GM18511 (cell line): ENCODE measurements at regions not wholly inside any gene's neighbourhood (a gene's known extent, or its start where the extent isn't known, plus 50 kb on each side); places are given as distances from the start of the nearest gene placed in this dataset.

Experiments
- ATAC-seq: cut with Tn5 transposase; IDR thresholded peaks from one replicate; pipeline ENCODE4 v1.9.1; 2021; ENCODE audit warnings: mild to moderate bottlenecking, moderate library complexity; ENCODE audit not compliant: unreplicated experiment

DNA sequence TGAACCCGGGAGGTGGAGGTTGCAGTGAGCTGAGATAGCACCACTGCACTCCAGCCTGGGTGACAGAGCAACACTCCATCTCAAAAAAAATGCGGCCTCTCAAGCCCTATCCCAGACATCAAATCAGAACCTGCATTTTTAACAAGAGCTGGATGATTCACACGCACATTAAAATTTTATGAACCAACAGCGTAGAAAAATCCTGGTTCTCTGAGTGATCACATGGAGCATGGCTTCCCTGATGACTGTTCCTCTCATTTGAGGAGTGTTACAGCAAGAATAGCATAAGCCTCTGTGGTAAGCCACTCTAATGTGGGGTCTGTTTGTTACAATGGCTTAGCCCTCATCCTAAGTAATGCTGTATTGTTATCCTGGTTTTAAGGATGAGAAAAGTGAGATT lies 163.6 kb downstream of the BRMS1L start:
- ATAC-seq, result no peak

DNA sequence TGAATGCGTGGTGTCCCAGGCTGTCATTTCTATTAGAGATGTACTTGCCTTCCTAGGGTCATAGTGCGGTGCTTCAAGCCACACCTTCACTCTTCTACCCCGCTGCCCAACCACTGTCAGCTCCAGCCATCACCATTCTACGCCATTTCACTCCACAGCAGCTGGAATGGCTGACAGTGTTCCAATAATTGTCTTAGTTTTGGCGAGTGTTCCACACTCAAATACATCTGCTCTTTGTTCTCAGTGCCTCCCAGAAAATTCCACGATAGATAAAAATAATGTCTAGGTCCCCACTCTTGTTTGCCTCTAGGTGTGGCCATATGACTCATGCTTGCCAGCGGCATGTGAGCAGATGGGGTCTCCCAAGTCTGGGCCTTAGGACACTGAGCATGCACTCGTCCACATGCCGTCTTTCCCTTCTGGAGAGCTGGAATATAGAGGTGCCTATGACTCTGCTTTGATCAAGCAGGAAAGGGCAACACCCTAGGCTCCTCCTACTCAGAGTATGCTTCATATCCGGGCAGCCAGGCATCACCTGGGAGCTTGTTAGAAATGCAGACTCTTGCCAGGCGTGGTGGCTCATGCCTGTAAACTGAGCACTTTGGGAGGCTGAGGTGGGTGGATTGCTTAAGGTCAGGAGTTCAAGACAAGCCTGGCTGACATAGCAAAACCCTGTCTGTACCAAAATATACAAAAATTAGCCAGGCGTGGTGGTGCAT lies 163.0 kb downstream of the BRMS1L start:
- no peak for ATAC-seq

DNA sequence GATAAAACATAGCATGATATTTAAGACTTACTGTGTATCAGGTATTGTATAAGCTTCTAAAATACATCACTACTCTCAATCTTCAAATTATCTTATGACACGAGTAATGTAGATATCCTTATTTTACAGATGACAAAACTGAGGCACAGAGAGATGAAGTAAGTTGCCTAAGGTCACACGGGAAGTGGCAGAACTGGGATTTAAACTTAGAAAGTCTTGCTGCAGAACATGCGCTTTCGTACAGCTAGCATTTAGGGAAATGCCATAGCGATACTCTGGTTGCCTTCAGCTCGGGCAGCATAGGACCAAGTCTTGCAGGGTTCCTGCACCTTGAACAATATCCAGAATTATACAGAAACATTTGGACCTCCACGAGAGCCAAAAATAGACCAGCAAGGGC lies 162.4 kb downstream of the BRMS1L start:
- ATAC-seq, result no peak

DNA sequence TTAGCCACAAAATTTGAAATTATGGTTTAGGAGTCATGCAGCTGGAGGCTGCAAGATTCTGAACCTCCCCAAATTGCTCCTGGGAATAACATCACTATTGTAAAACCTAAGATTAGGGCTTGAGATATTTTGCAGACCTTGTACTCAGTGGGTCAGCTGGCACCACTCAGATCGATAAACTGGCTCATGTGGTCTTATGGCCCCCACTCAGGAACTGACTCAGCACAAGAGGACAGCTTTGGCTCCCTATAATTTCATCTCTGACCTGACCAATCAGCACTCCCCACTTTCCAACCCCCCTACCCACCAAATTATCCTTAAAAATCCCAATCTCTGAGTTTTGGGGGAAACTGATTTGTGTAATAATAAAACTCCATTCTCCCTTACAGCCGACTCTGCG lies 161.6 kb downstream of the BRMS1L start:
- ATAC-seq, result no peak

DNA sequence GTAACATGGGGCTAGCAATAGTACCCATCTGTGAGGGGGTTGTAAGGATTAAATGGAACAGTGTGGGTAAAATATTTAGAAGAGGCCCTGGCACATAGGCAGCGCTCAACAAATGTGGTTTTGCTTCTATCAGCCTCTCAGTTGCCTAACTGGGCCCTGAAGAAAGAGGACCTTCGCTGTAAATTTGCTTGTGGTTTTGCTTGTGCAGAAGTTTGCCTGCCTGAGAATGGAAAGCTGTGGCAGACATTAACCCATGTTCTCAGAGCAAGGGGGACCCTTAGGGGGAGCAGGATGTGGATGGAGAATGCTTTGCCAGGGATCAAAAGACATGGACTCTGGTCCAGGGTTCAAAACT lies 160.1 kb downstream of the BRMS1L start:
- peak; percentile 74 for ATAC-seq

DNA sequence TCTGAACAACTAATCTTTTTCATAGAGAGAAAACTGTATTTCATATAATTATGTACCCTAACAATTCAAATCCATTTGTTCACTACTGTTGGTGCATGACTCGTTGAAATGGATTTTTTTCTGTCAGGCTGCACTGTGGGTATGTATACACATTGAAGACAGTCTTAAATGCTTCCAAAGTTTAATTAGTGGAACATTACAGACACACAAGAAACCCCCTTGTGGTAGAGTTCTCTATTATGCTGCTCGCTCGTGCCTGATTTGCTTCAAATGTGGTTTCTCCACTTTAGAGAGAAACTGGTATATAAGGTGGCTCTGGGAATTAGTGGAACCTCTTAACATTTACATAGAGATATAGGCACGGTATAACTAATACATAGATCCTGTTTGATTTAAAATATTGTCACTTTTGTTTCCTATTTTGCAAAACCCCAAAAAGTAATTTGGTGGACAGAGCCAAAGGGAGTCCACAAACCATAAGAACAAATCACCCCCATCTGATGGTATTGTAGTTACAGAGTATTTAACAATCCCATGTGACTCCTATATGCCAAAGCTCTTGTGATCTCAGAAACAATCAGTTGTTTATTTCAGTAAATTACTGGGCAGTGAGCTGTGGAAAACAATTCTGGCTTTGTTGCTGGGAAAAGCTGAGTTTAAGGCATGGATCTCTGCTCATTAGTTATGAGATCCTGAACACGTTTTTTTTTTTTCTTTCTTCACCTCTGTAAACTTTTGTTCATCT lies 159.5 kb downstream of the BRMS1L start:
- peak; percentile 71 for ATAC-seq

DNA sequence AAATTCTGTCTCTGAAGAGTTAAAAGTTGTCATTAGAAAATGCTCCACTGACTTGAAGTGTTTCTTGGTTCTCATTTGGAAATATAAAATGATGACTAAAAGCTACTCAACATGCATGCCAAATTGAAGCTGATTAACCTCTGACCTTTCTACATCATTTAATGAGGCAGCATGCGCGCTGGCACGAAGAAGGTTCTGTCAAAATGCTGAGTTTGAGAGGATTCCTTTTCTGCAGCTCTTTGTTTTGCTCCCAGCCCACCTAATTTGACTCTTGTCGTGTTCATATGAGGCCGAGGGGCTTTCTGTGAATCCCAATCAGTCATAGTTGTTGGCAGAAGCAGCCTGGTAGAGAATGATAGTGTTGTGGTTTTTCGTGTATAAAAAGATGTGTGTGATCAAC lies 153.4 kb downstream of the BRMS1L start:
- no peak for ATAC-seq

DNA sequence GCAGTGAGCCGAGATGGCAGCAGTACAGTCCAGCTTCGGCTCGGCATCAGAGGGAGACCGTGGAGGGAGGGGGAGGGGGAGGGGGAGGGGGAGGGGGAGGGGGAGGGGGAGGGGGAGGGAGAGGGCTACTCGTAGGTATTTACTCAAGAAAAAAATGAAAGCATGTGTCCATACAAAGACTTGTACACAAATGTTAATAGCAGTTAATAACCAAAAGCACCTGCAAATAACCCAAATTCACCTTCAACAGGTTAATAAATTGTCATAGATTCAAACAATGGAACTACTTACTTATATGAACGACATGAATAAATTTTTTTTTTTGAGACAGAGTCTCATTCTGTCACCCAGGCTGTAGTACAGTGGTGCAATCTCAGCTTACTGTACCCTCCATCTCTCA lies 152.4 kb downstream of the BRMS1L start:
- ATAC-seq, result no peak

DNA sequence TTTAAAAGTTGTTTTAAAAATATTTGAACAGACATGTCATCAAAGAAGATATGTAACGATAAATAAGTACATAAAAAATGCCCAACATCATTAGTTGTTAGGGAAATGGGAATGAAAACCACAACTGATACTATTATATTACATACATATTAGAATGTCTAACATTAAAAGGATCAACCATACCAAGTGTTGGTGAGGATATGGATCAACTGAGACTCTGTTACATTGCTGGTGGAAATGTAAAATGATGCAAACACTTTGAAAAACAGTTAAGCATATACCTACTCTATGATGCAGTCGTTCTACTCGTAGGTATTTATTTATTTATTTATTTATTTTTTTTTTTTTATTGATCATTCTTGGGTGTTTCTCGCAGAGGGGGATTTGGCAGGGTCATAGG lies 149.7 kb downstream of the BRMS1L start:
- ATAC-seq, result no peak

DNA sequence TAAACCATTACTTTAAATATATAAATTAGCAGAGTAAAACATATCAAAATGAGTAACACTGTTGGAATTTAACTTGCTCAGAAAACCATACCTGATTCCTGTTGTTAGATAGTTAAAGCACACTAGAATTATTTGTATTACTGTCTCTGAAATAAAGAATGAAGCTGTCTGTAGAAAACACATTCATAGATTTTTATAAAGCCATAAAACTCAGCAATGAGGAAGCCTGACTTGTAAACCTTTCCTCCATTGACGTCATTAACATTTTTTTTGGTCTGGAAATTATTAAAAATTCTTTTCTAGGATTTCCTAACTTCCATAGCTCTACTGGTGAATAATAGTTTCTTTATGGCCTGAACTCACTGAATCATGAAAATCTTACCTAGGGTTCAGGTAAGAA lies 147.6 kb downstream of the BRMS1L start:
- ATAC-seq, result no peak

DNA sequence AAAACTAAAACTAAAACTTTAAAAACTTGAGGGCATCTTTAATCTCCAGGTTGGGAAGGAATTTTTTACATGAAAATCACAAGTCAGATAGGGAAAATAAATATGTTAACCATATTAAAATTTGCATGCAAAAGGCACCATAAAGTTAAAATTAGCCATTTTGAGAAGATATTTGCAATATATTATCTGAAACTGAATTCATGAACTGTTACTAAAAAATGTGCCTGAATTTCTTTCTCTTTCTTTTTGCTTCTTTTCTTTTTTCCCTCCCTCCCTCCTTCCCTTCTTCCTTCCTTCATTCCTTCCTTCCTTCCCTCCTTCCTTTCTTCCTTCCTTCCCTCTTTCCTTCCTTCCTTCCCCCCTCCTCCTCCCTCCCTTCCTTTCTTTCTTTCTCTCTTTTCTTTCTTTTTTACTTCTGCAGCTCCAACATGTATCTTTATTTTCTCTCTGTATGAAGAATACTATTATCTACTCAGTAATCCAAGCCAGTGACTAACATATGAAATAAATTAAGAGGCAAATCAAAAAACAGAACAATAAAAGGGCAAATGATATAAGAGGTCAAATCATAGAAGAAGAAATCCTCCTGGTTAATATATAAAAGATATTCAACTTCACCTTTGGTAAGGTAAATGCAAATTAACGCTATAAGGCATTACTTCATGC lies 146.0 kb downstream of the BRMS1L start:
- ATAC-seq, result no peak

DNA sequence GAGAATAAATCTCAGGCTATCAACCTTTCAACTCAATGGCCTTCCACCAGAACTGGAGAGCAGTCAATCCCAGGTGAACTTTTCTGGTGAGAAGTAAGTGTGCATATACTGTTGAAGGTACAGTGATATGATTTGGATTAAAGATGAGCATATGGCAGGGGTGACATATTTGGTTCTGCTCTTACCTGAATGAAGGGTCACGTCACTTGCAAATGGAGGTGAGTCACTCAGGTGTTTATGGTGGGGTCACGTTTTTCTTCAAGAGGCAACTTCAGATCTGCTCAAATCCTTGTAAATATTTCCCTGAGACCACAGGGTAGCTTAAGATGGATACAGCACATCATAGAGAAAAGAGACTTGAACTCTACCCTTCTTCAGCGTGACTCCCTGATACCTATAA lies 143.2 kb downstream of the BRMS1L start:
- no peak for ATAC-seq

DNA sequence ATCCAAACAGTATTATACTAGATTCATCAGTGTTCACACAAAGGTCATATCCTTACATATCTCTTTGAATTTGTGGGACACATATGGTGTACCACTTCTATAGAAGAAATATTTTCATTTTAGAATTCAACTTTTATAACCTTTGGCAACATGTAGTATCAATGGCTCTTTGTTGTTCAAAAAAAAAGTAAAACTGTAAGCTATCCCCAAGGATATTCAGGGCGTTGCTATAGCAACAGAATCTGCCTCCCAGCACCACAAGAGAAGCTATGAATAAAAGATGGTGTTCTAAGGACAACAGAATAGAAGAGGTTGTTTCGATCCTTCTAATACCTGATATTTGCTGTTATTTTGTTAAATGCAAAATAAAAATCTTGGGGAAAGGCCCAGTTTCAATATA lies 139.3 kb downstream of the BRMS1L start:
- no peak for ATAC-seq

DNA sequence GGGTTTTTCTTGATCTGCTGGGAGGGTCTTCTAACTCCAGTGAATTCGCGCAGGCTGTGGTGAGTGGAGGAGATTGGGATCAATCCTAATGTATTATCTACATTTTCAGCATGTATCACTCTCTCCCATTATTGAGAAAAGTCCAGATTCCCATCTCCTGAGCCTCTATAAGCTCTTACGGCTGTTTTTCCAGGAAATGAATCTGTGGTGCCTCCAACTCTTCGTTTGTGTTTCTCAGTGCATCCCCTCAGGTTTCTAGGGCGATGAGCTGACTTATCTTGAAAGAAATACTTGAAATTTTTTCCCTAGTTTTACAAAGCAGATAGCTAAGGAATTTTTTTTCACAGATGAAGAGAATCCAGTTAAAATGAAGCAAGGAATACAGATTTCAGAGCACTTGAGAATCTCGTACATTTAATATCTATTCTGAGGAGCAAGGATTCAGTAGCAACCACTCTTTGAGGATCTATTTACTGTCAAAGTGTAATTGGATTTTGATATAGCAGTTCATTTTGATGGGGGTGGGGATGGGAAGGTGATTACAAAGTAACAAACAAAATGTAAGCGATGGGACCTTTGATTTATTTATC lies 138.7 kb downstream of the BRMS1L start:
- no peak for ATAC-seq

DNA sequence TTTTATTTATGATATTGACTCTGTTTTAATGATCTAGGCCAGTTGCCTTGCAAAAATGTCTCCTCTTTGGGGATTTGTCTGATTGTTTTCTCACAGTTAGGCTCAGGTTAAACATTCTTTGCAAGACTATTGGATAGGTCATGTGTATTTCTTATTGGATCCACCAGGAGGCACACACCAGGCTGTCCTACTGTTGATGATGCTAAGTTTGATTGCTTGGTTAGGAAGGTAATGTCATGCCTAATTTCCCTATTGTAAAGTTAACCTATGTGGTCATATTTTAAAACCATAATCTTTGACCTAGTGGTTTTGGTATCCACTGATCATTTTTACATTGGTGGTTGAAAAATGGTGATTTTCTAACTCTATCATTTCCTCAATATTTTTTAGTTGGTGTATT lies 137.1 kb downstream of the BRMS1L start:
- no peak for ATAC-seq

DNA sequence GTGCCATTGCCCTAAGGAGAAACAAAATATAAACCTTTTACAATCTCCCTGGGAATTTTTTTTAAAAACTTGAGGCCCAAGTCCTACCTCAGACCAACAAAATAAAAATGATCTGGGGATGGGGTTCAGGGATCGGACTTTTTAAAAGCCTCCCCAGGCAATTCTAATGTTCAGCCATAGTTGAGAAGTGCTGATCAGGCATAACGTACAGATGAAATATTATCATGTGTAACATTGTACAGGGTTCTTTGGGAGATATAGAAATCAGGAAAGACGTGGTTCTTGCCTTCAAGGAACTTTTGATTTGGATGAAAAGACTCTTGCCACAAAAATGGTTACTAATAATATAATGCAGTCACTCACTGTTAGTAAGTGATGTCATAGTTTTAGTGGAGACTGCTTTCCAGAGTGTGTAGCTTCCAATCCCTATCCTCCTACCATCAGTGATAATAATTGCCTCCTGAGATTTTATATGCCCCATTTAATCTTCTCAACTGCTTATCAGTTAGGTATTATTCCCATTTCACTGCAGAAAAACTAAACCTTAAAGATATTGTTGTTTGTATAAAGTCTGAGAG lies 135.6 kb downstream of the BRMS1L start:
- ATAC-seq, result no peak

DNA sequence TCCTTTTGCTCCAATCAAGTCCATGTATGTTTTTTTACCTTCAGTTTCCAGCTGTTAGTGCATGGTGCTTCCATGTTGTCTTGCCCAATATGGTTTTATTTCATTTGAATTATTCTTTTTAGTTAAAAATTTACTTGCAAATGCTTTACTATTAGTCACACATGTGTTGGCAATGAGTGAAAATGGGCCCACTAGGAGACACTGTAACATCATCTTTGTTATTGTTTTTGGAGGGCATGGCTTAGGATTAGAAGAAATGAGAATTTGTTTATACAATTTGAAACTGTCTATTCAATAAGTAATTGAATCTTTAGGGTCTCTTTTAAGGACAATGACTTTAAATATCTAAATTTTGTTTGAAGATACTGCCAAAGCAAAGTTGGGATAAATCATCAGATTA lies 133.7 kb downstream of the BRMS1L start:
- no peak for ATAC-seq

DNA sequence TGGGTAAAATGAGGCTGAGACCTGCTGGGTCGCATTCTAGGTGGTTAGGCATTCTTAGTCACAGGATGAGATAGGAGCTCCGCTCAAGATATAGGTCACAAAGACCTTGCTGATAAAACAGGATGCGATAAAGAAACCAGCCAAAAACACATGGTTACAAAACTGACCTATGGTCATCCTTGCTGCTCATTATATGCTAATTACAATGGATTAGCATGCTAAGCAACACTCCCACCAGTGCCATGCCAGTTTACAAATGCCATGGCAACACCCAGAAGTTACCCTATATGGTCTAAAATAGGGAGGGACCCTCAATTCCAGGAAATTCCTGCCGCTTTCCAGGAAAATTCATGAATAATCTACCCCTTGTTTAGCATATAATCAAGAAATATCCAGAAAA lies 132.4 kb downstream of the BRMS1L start:
- no peak for ATAC-seq

DNA sequence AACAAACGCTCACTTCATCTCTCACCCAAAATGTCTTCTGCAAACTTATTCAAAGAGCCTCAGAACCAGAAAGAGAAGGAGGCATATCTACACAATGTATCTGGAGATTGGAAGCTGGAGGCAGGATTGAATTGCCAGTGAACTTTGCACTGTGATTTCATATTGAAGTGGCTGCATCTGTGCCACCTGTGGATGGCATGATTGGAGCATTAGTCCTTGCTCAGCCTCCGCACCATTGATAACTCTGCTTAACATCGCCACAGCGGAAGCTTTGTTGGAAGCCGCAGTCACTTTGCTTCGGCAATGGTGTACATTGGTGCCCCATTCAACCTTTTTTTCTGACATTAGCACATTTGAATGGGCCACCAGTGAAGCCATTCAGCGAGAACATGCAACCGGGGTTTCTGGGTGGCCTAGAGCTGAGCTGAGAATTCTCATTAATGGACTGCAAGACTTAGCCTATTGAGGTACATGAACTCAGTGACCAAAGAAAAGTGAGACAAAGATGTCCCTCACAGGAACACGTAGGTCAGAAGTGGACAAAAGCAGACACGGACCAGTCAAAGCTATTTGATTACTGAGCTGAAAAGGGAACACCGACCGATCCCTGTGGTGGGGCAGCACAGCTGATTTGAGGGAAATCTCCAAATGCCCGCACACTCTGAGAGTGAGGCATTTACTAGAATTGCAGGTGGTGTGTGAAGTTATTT lies 130.4 kb downstream of the BRMS1L start:
- ATAC-seq, result no peak

DNA sequence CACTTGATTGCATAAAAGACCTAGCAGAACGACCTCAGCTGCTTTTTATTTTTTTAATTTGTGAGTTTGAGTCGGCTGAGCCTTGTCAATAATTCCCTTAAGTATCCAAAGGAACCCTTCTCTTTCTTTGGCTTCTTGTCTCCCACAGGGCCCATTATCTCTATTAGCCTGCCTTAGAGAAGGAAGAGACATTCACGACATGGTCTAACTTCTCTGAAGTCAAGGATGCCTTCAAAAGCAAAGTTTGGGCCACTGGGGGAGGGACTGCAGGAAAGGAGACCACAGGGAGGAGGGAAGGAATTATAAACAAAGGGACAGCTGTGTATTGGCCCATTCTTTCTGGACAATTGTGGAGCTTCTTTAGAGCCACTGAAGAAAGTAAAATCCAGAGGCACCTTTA lies 126.4 kb downstream of the BRMS1L start:
- no peak for ATAC-seq
